CD4-positive, alpha-beta T cell (primary cell): ENCODE measurements at regions not wholly inside any gene's neighbourhood (a gene's known extent, or its start where the extent isn't known, plus 50 kb on each side); places are given as distances from the start of the nearest gene placed in this dataset.

Experiments used
- ATAC-seq: fragments of 200-7000 bp; cut with Tn5 transposase; one replicate; pipeline ENCODE4 v1.10.0; 2022; ENCODE audit warnings: mild to moderate bottlenecking; ENCODE audit not compliant: poor library complexity
- CTCF ChIA-PET: fragments of 350-600 bp; sonication (Branson Sonifier 250); formaldehyde crosslinking; loops from one replicate; lab custom pipeline; 2021; ENCODE audit warnings: antibody characterized with exemption, inconsistent platforms; lab: Charles Lee
- POLR2A ChIA-PET: fragments of 350-600 bp; sonication (Branson Sonifier 250); formaldehyde crosslinking; loops from one replicate; lab custom pipeline; 2021; ENCODE audit warnings: antibody characterized with exemption, inconsistent platforms; lab: Charles Lee
- DNase-seq, 14 experiments: peaks; one replicate each; pipeline ENCODE4 v3.0.0-alpha.2; 2013 to 2020; ENCODE audit warnings: mixed read lengths in 2 of 14
- H3K27ac ChIP-seq, 2 donors: one replicate each; pipeline versions ENCODE4 v1.5.1 to v1.7.0; 2013; ENCODE audit warnings: low read length in 2 of 2, low read depth in 1 of 2, mild to moderate bottlenecking in 1 of 2
- H3K27me3 ChIP-seq, 2 experiments: 1 replicate in 1 of 2; 2 replicates in 1 of 2; pipeline versions ENCODE4 v1.6.1 to v1.7.0; 2013; ENCODE audit warnings: low read length in 2 of 2, control low read depth in 1 of 2, mild to moderate bottlenecking in 1 of 2, moderate library complexity in 1 of 2; ENCODE audit not compliant: insufficient read depth in 2 of 2, control insufficient read depth in 1 of 2
- H3K36me3 ChIP-seq: one replicate; pipeline ENCODE4 v1.6.1; 2013; ENCODE audit warnings: low read length, control low read depth; ENCODE audit not compliant: insufficient read depth
- H3K4me1 ChIP-seq: one replicate; pipeline ENCODE4 v1.6.1; 2013; ENCODE audit warnings: low read length, control low read depth; ENCODE audit not compliant: insufficient read depth
- H3K4me3 ChIP-seq: one replicate; pipeline ENCODE4 v1.5.1; 2013; ENCODE audit warnings: mild to moderate bottlenecking, low read length, moderate library complexity
- H3K9me3 ChIP-seq, 2 experiments: 1 replicate in 1 of 2; 2 replicates in 1 of 2; pipeline versions ENCODE4 v1.6.1 to v1.7.0; 2013; ENCODE audit warnings: low read length in 2 of 2, mild to moderate bottlenecking in 2 of 2, control low read depth in 1 of 2, moderate library complexity in 1 of 2; ENCODE audit not compliant: control insufficient read depth in 1 of 2, insufficient read depth in 1 of 2
- H3K27ac Mint-ChIP-seq: one replicate; pipeline ENCODE4 v1.8.0; 2020; ENCODE audit warnings: mixed read lengths
- H3K27me3 Mint-ChIP-seq: one replicate; pipeline ENCODE4 v1.8.0; 2021; ENCODE audit warnings: mixed read lengths
- H3K36me3 Mint-ChIP-seq: one replicate; pipeline ENCODE4 v1.8.0; 2021; ENCODE audit warnings: low read depth, mixed read lengths
- H3K4me1 Mint-ChIP-seq: one replicate; pipeline ENCODE4 v1.8.0; 2021; ENCODE audit warnings: low read depth, mixed read lengths
- H3K4me3 Mint-ChIP-seq: one replicate; pipeline ENCODE4 v1.8.0; 2020; ENCODE audit warnings: mild to moderate bottlenecking, mixed read lengths
- H3K9me3 Mint-ChIP-seq: one replicate; pipeline ENCODE4 v1.8.0; 2020; ENCODE audit warnings: mixed read lengths
- CTCF ChIP-seq: fragments of 200-600 bp; IDR thresholded peaks from one replicate; pipeline ENCODE4 v1.8.0; 2022; ENCODE audit warnings: antibody characterized with exemption, mild to moderate bottlenecking
- intact Hi-C, 2 experiments: fragments of 100-400 bp; cut with DNase I in 1 of 2; cut with micrococcal nuclease in 1 of 2; formaldehyde crosslinking; loops; one replicate each; pipeline versions ENCODE4 v1.15.1 to v1.9.0; 2023 to 2025; cut with DNase I, micrococcal nuclease

- ATAC-seq: no peak
- Mint-ChIP-seq H3K36me3 (no peaks in the 10 kb centered on the region), H3K9me3 (no peaks in the 10 kb centered on the region), H3K27me3 (no peaks in the 10 kb centered on the region), H3K4me3 (no peak overlapping the region), H3K4me1 (no peaks in the 10 kb centered on the region), H3K27ac (no peak overlapping the region)
- Histone ChIP-seq H3K9me3 (no peaks in the 10 kb centered on the region), H3K27ac (no peak overlapping the region), H3K36me3 (no peaks in the 10 kb centered on the region), H3K27me3 (no peaks in the 10 kb centered on the region), H3K4me1 (no peaks in the 10 kb centered on the region), H3K4me3 (no peak overlapping the region)
- intact Hi-C loops: no loop called here
- ChIA-PET POLR2A (no interaction called here), CTCF (no interaction called here)
- DNase-seq: no peak
- TF ChIP-seq CTCF: no peak
Measured at GRCh38 chr12:69106482-69107118, 132.8 kb upstream of the CPSF6 start.

GRCh38 chr12:69107541-69107940 is 131.8 kb upstream of the CPSF6 start:
- Mint-ChIP-seq H3K4me1 (no peaks in the 10 kb centered on the region), H3K4me3 (no peak overlapping the region), H3K9me3 (no peaks in the 10 kb centered on the region), H3K27me3 (no peaks in the 10 kb centered on the region), H3K27ac (no peak overlapping the region), H3K36me3 (no peaks in the 10 kb centered on the region)
- intact Hi-C loops: no loop called here
- no peaks in the 10 kb centered on the region for H3K4me1 ChIP-seq
- H3K4me3 ChIP-seq: no peak overlapping the region
- ChIA-PET POLR2A (no interaction called here), CTCF (no interaction called here)
- no peaks in the 10 kb centered on the region for H3K9me3 ChIP-seq
- no peaks in the 10 kb centered on the region for H3K36me3 ChIP-seq
- TF ChIP-seq CTCF: no peak
- H3K27me3 ChIP-seq: no peaks in the 10 kb centered on the region
- DNase-seq: no peak
- H3K27ac ChIP-seq: no peak overlapping the region
- no peak for ATAC-seq

- no peak for ATAC-seq
- H3K4me3 Mint-ChIP-seq: no peak overlapping the region
- intact Hi-C loops: no loop called here
Measured at GRCh38 chr12:69108037-69108436, 131.3 kb upstream of the CPSF6 start.

More at GRCh38 chr12:69108037-69108436, 131.3 kb upstream of the CPSF6 start:
- Histone ChIP-seq H3K9me3 (no peaks in the 10 kb centered on the region), H3K4me3 (no peak overlapping the region), H3K4me1 (no peaks in the 10 kb centered on the region), H3K27ac (no peak overlapping the region), H3K36me3 (no peaks in the 10 kb centered on the region), H3K27me3 (no peaks in the 10 kb centered on the region)
- H3K4me1 Mint-ChIP-seq: no peaks in the 10 kb centered on the region
- no peak for TF ChIP-seq CTCF
- H3K27ac Mint-ChIP-seq: no peak overlapping the region
- no peak for DNase-seq
- H3K36me3 Mint-ChIP-seq: no peaks in the 10 kb centered on the region
- no peaks in the 10 kb centered on the region for H3K9me3 Mint-ChIP-seq
- ChIA-PET CTCF (no interaction called here), POLR2A (no interaction called here)
- H3K27me3 Mint-ChIP-seq: no peaks in the 10 kb centered on the region
